ENCODE measurements at regions not wholly inside any gene's neighbourhood (a gene's known extent, or its start where the extent isn't known, plus 50 kb on each side); places are given as distances from the start of the nearest gene placed in this dataset.

DNA sequence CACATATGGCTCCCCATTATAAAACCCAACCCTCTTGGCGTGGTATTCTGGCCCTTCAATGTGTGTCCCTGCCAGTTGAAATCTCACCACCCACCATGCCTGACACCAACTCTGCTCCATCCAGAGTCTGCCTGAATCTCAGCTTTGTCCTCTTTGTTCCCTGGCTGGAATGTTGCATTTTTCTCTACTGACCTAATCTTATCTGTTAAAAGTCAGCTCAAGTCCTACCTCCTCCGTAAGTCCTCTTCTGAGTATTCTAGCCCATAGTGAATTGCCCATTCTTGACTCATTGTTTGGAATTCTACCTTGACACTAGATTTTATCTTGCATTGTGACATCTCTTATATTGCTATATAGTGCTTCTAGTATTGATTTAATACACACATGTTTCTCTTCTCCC is 207.1 kb upstream of the VLDLR start:
- DNase-seq (no peak), ATAC-seq (ENCODE audit: low read depth) (no peak)
- H3K18ac ChIP-seq (ENCODE audit: low read depth, low read length): no peak overlapping the region
- dilution Hi-C loops (cut with HindIII; ENCODE audit: low sequenced_read_pairs, unreplicated experiment) (no loop called here), in situ Hi-C loops (cut with MboI; ENCODE audit: low sequenced_read_pairs) (no loop called here), intact Hi-C loops (cut with micrococcal nuclease) (no loop called here)
- no peaks in the 10 kb centered on the region for H4K20me1 ChIP-seq (ENCODE audit: insufficient read depth, low read length)
- no peaks in the 10 kb centered on the region for H3K9me1 ChIP-seq (ENCODE audit: insufficient read depth, low read length)
- no peak overlapping the region for H3K4me3 ChIP-seq (ENCODE audit: insufficient read depth, low read depth, low read length)
- no peak overlapping the region for H3K27ac ChIP-seq (ENCODE audit: insufficient read depth, low read length)
- H3K14ac ChIP-seq (replicated peaks; ENCODE audit: low read depth, low read length): no peak overlapping the region
- H3K4ac ChIP-seq (ENCODE audit: low read depth, low read length): no peak overlapping the region
- H4K91ac ChIP-seq (ENCODE audit: insufficient read depth, low read depth, low read length): no peak overlapping the region
- H3K9ac ChIP-seq (ENCODE audit: low read depth, low read length): no peak overlapping the region
- CTCF ChIA-PET: no interaction called here
- no peaks in the 10 kb centered on the region for H3K4me1 ChIP-seq (ENCODE audit: control insufficient read depth, insufficient read depth, low read length)
- H3K56ac ChIP-seq (ENCODE audit: extremely low read depth, insufficient read depth, low read length): no peak overlapping the region
- H4K5ac ChIP-seq (ENCODE audit: low read depth, low read length): no peak overlapping the region
- H2BK20ac ChIP-seq (ENCODE audit: low read depth, low read length): no peak overlapping the region
- WGBS, 2 experiments (ENCODE audit: extremely low coverage in 2 of 2, insufficient read length in 1 of 2): no CpG with 5 or more reads among the region's 2 CpGs
- no TSS peak for BruUV-seq (replicated peaks)
- H2BK120ac ChIP-seq (ENCODE audit: low read depth, low read length): no peak overlapping the region
- no peak overlapping the region for H3K4me2 ChIP-seq (ENCODE audit: low read depth, low read length)
- no peak overlapping the region for H4K8ac ChIP-seq (ENCODE audit: low read depth in 2 of 2, low read length in 2 of 2)
- H2AK5ac ChIP-seq (ENCODE audit: low read depth, low read length): no peak overlapping the region
- H2AFZ ChIP-seq (replicated peaks; ENCODE audit: low read length, poor library complexity): no peak overlapping the region
- POLR2A ChIA-PET (ENCODE audit: unreplicated experiment): no interaction called here
- no peak overlapping the region for H3K23ac ChIP-seq (ENCODE audit: low read depth, low read length)
- TF ChIP-seq RCOR1 (IDR thresholded peaks at IDR 0.05; ENCODE audit: insufficient replicate concordance, low read length) (no peak), ELK1 (IDR thresholded peaks at IDR 0.05; ENCODE audit: borderline replicate concordance, low read depth, low read length) (no peak), USF2 (IDR thresholded peaks at IDR 0.05; ENCODE audit: low read depth, low read length) (no peak), MAZ (IDR thresholded peaks at IDR 0.05; ENCODE audit: borderline replicate concordance, low read depth, low read length) (no peak), RAD21 (IDR thresholded peaks at IDR 0.05; ENCODE audit: low read length) (no peak), CEBPB (IDR thresholded peaks at IDR 0.05; ENCODE audit: low read depth, low read length) (no peak), FOS (IDR thresholded peaks at IDR 0.05; ENCODE audit: low read depth, low read length) (no peak), RFX5 (IDR thresholded peaks at IDR 0.05; ENCODE audit: low read depth, low read length) (no peak), MAFK (IDR thresholded peaks at IDR 0.05; ENCODE audit: low read depth, low read length) (no peak), NFE2L2 (IDR thresholded peaks at IDR 0.05; ENCODE audit: low read depth, low read length) (no peak), CHD1 (IDR thresholded peaks at IDR 0.05; ENCODE audit: low read depth, low read length) (no peak), SMC3 (IDR thresholded peaks at IDR 0.05; ENCODE audit: low read depth, low read length) (no peak), CTCF (conservative IDR thresholded peaks at IDR 0.05; ENCODE audit: low read depth, low read length) (no peak), MXI1 (IDR thresholded peaks at IDR 0.05; ENCODE audit: borderline replicate concordance, low read depth, low read length) (no peak), BHLHE40 (IDR thresholded peaks at IDR 0.05; ENCODE audit: low read depth, low read length) (no peak), POLR2A (IDR thresholded peaks at IDR 0.05; ENCODE audit: low read depth, low read length) (no peak)
- H3K27me3 ChIP-seq (ENCODE audit: control insufficient read depth, insufficient read depth, low read length): no peaks in the 10 kb centered on the region; the same call in 1 of the 2 replicates
- H3K79me1 ChIP-seq (ENCODE audit: low read depth in 1 of 2, low read length in 2 of 2): no peaks in the 10 kb centered on the region
- H2BK15ac ChIP-seq (ENCODE audit: low read depth, low read length): no peak overlapping the region
- no peak overlapping the region for H2AK9ac ChIP-seq (replicated peaks; ENCODE audit: low read depth, low read length, poor library complexity)
- no peaks in the 10 kb centered on the region for H3K36me3 ChIP-seq (ENCODE audit: control insufficient read depth, insufficient read depth, low read length)
- no peaks in the 10 kb centered on the region for H3K9me3 ChIP-seq (ENCODE audit: control insufficient read depth, insufficient read depth, low read length)
- H2BK5ac ChIP-seq (ENCODE audit: low read depth, low read length, poor library complexity, severe bottlenecking): no peak overlapping the region

All from IMR-90 (cell line).